ENCODE measurements at regions not wholly inside any gene's neighbourhood (a gene's known extent, or its start where the extent isn't known, plus 50 kb on each side); places are given as distances from the start of the nearest gene placed in this dataset.

- TF ChIP-seq YY1 (IDR thresholded peaks at IDR 0.05; ENCODE audit: insufficient read depth, insufficient read length) (no peak), ZNF274 (IDR thresholded peaks at IDR 0.05; ENCODE audit: low read depth, low read length) (no peak), SUZ12 (IDR thresholded peaks at IDR 0.05; ENCODE audit: extremely low read depth, insufficient read depth, insufficient read length) (no peak)
Observed at GRCh38 chr1:67514300-67514699, 84.1 kb upstream of the SERBP1 start.

Measured in NT2/D1 (cell line).